Skeletal muscle tissue (tissue), 3 donors: ENCODE measurements at regions not wholly inside any gene's neighbourhood (a gene's known extent, or its start where the extent isn't known, plus 50 kb on each side); places are given as distances from the start of the nearest gene placed in this dataset.

Source experiments
- H3K27ac ChIP-seq: one replicate; pipeline ENCODE4 v1.7.0; 2013; ENCODE audit warnings: mild to moderate bottlenecking, low read depth, low read length, inconsistent platforms
- H3K27me3 ChIP-seq, 3 donors: one replicate each; pipeline ENCODE4 v1.7.0; 2013; ENCODE audit warnings: low read length in 3 of 3; ENCODE audit not compliant: control insufficient read depth in 3 of 3, insufficient read depth in 3 of 3
- H3K36me3 ChIP-seq, 3 donors: one replicate each; pipeline ENCODE4 v1.7.0; 2013; ENCODE audit warnings: low read length in 3 of 3; ENCODE audit not compliant: control insufficient read depth in 3 of 3, insufficient read depth in 3 of 3
- H3K4me1 ChIP-seq, 3 donors: one replicate each; pipeline ENCODE4 v1.7.0; 2013; ENCODE audit warnings: low read length in 3 of 3, mild to moderate bottlenecking in 3 of 3; ENCODE audit not compliant: control insufficient read depth in 3 of 3, insufficient read depth in 3 of 3
- H3K4me3 ChIP-seq, 3 donors: one replicate each; pipeline ENCODE4 v1.7.0; 2013; ENCODE audit warnings: low read length in 3 of 3
- H3K9ac ChIP-seq, 3 donors: one replicate each; pipeline ENCODE4 v1.7.0; 2013; ENCODE audit warnings: low read length in 3 of 3, mild to moderate bottlenecking in 3 of 3, moderate library complexity in 2 of 3, low read depth in 1 of 3
- H3K9me3 ChIP-seq, 3 donors: one replicate each; pipeline ENCODE4 v1.7.0; 2013; ENCODE audit warnings: low read length in 3 of 3; ENCODE audit not compliant: control insufficient read depth in 3 of 3
- donor health status: Osteomylitis.

GRCh38 chr12:115519359-115519758 is 758.1 kb downstream of the MED13L start:
- Histone ChIP-seq H3K4me3 (no peak overlapping the region), H3K27me3 (no peaks in the 10 kb centered on the region), H3K27ac (no peak overlapping the region), H3K36me3 (no peaks in the 10 kb centered on the region), H3K4me1 (no peaks in the 10 kb centered on the region), H3K9ac (no peak overlapping the region), H3K9me3 (peaks cover 0 to 8% (median 0%) of the 10 kb centered on the region in 3 donors)

DNA sequence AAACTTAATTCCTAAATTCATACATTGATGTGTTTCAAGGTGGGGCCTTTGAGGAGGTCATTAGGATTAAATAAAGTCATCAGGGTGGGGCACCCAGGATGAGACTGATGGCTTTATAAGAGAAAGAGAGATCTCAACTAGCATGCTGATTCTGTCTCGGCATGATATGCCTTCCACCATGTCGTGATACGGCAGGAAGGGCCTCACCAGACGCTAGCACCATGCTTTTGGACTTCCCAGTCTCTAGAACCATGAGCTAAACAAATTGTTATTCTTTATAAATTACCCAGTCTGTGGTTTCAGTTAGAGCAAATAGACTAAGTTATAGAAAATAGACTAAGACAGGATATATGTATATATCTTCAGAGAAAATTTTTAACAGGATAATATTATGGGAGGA is 759.6 kb downstream of the MED13L start:
- H3K27ac ChIP-seq, result no peak overlapping the region
- no peaks in the 10 kb centered on the region for H3K36me3 ChIP-seq
- H3K4me1 ChIP-seq, result no peaks in the 10 kb centered on the region
- peaks cover 0 to 11% (median 2%) of the 10 kb centered on the region in 3 donors for H3K9me3 ChIP-seq
- no peak overlapping the region for H3K4me3 ChIP-seq
- no peak overlapping the region for H3K9ac ChIP-seq
- H3K27me3 ChIP-seq, result no peaks in the 10 kb centered on the region

DNA sequence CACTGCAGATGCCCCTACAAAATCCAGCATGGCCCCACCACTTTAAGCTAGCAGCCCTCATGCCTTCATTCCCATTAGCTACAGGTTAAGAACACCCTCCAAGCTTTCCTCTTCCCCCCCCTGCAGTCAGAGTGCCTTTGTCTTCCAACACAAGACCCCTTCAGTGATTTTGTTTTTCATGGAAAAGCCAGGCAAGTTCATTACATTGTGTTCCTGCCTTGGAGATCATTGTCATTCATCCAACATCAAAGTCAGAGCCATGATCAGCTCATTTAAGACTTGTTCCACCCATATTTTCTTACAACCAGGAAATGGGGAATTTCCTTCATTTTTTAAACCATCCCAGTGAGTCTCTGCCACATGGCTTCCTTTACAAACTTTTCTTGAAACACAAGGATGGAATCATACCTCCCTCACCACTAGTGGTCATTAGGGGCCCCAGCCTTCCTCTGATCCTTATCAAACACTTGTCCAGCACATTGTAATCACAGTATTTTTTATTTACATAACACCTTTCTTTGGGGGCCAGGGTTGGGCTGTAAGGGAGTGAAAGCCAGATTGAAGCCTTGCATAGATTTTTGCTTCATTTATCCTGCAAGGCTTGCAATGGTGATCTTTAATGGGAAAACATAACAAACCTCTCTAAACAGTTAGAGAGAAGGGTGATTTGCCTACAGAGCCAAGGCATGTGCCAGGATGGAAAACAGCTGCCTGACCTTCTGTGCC is 765.3 kb downstream of the MED13L start:
- H3K27ac ChIP-seq, result no peak overlapping the region
- peaks cover 0 to 2% (median 0%) of the 10 kb centered on the region in 3 donors for H3K4me1 ChIP-seq
- peaks cover 0 to 7% (median 5%) of the 10 kb centered on the region in 3 donors for H3K9me3 ChIP-seq
- no peaks in the 10 kb centered on the region for H3K36me3 ChIP-seq
- no peak overlapping the region for H3K4me3 ChIP-seq
- H3K27me3 ChIP-seq, result no peaks in the 10 kb centered on the region
- H3K9ac ChIP-seq, result no peak overlapping the region

DNA sequence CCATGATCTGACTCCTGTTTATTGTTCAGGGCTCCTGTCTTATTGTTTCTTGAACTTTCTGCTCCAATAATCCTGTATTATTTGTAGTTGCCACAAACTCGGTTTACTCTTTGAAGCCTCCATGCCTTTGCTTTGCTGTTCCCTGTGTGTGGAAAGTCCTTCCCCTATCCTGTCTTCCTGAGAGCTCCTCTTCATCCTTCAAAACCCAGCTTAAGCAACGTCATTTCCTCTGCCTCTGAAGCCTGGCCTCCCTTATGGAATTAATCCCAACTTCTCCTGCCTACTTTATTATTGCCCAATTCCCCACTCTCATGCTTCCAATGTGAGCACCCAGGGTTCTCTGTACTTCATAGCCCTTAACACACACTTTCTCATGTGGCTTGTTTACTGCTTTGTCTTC is 766.2 kb downstream of the MED13L start:
- Histone ChIP-seq H3K9ac (no peak overlapping the region), H3K4me1 (peaks cover 0 to 2% (median 0%) of the 10 kb centered on the region in 3 donors), H3K9me3 (peaks cover 0 to 5% (median 2%) of the 10 kb centered on the region in 3 donors), H3K36me3 (no peaks in the 10 kb centered on the region), H3K27ac (no peak overlapping the region), H3K4me3 (no peak overlapping the region), H3K27me3 (no peaks in the 10 kb centered on the region)

- no peak overlapping the region for H3K27ac ChIP-seq
- peaks cover 0 to 5% (median 2%) of the 10 kb centered on the region in 3 donors for H3K9me3 ChIP-seq
- no peaks in the 10 kb centered on the region for H3K36me3 ChIP-seq
- no peaks in the 10 kb centered on the region for H3K27me3 ChIP-seq
- no peak overlapping the region for H3K4me3 ChIP-seq
- H3K9ac ChIP-seq, result no peak overlapping the region
- peaks cover 0 to 7% (median 3%) of the 10 kb centered on the region in 3 donors for H3K4me1 ChIP-seq
Observed at GRCh38 chr12:115508990-115509389, 768.5 kb downstream of the MED13L start.

DNA sequence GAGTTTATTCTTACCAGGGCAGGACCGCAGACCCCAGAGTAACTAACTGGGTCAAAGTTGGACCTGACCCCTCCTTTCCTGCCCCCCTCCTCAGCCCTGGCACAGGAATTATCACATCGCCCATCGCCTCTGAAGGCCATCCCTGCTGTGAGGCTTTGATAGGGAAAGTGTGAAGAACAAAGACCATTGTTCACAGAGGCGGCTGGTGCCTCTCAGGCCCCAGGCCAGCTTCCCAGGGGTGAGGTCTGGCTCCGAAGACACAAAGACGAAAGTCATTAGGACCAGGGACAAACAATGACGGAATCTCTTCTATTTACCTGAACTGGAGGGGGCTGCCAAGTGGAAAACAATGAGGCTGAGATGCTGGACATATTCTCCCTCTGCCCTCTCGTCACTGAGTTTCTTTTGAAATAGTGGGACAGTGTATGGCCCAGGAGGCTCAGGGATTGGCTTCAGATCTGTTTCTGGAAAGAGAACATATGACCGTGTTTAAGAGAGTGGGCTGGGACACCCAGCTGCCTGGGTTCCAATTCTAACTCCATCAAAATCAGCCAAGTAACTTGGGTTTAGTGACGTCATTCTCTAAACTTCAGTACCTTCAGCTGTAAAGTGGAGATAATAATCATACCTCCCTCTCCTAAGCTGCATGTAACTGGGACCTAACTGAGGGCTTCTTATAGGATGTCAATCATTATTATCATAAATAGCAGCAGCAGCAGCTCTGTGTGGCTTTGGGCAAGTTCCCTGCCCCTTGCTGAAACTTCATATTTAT is 769.4 kb downstream of the MED13L start:
- Histone ChIP-seq H3K27ac (no peak overlapping the region), H3K4me1 (peaks cover 0 to 7% (median 3%) of the 10 kb centered on the region in 3 donors), H3K27me3 (no peaks in the 10 kb centered on the region), H3K36me3 (no peaks in the 10 kb centered on the region), H3K4me3 (no peak overlapping the region), H3K9ac (no peak overlapping the region), H3K9me3 (peaks cover 0 to 5% (median 0%) of the 10 kb centered on the region in 3 donors)

- H3K9ac ChIP-seq, result no peak overlapping the region
- H3K27me3 ChIP-seq, result no peaks in the 10 kb centered on the region
- H3K4me3 ChIP-seq, result no peak overlapping the region
- no peak overlapping the region for H3K27ac ChIP-seq
- no peaks in the 10 kb centered on the region for H3K9me3 ChIP-seq
- H3K36me3 ChIP-seq, result no peaks in the 10 kb centered on the region
- peaks cover 0 to 7% (median 3%) of the 10 kb centered on the region in 3 donors for H3K4me1 ChIP-seq
Observed at GRCh38 chr12:115507560-115507889, 770.0 kb downstream of the MED13L start.

DNA sequence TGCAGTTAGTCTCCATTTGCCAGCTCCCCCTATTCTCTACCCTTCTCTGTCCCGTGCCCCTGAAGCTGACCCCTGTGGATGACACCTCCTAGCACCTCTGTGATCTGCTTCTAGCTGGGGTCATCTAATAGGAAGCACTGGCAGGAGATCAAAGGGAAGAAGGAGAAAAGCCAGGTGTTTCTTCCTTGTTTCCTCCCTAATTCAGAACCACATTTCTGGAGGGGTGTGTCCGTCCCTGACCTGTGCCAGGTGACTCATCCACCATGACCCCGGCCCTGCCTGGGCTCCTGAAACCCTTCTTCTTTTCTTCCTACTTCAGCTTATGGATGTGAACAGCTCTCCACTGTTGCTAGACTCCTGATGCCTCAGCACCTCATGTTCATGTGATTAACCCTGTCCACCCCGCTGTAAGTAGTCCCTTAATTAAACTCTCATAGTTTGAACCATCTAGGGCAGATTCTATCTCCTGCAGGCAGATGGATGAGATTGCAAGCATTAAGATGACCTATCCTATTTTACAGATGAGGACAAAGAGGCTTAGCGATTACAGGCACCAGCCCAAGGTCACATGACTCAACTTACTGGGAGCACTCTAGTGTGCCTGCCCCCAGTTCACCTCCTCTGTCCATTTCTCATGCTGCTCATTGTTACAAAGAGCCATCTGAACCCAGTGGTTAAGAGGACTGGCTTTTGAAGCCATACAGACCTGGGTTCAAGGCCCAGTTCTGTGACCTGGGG is 770.5 kb downstream of the MED13L start:
- no peaks in the 10 kb centered on the region for H3K9me3 ChIP-seq
- no peaks in the 10 kb centered on the region for H3K27me3 ChIP-seq
- no peak overlapping the region for H3K27ac ChIP-seq
- H3K4me1 ChIP-seq, result peaks cover 0 to 7% (median 3%) of the 10 kb centered on the region in 3 donors
- no peak overlapping the region for H3K9ac ChIP-seq
- H3K4me3 ChIP-seq, result no peak overlapping the region
- H3K36me3 ChIP-seq, result no peaks in the 10 kb centered on the region

GRCh38 chr12:115504306-115505290 is 772.9 kb downstream of the MED13L start:
- Histone ChIP-seq H3K36me3 (no peaks in the 10 kb centered on the region), H3K4me3 (no peak overlapping the region), H3K27ac (no peak overlapping the region), H3K9ac (no peak overlapping the region), H3K27me3 (no peaks in the 10 kb centered on the region), H3K9me3 (no peaks in the 10 kb centered on the region), H3K4me1 (peaks cover 0 to 7% (median 3%) of the 10 kb centered on the region in 3 donors)
